HG03066 (cell line): ENCODE measurements at regions not wholly inside any gene's neighbourhood (a gene's known extent, or its start where the extent isn't known, plus 50 kb on each side); places are given as distances from the start of the nearest gene placed in this dataset.

Experiments used
- ATAC-seq: cut with Tn5 transposase; IDR thresholded peaks from one replicate; pipeline ENCODE4 v1.9.1; 2021; ENCODE audit warnings: low read depth; ENCODE audit not compliant: unreplicated experiment

GRCh38 chr6:106773996-106774629, 144.7 kb downstream of the QRSL1 start:
- no peak for ATAC-seq

GRCh38 chr6:106773522-106773921, 144.1 kb downstream of the QRSL1 start:
- no peak for ATAC-seq

- ATAC-seq: no peak
These were observed 143.1 kb downstream of the QRSL1 start for GRCh38 chr6:106772270-106773142.

- no peak for ATAC-seq
These were observed 142.4 kb downstream of the QRSL1 start for GRCh38 chr6:106771822-106772221.

GRCh38 chr6:106770663-106771062, 141.3 kb downstream of the QRSL1 start:
- ATAC-seq: no peak

GRCh38 chr6:106770081-106770480, 140.7 kb downstream of the QRSL1 start:
- no peak for ATAC-seq

GRCh38 chr6:106767271-106767670, 137.9 kb downstream of the QRSL1 start:
- ATAC-seq: no peak

GRCh38 chr6:106766201-106766600, 136.8 kb downstream of the QRSL1 start:
- no peak for ATAC-seq

- ATAC-seq: no peak
These were observed 136.1 kb downstream of the QRSL1 start for GRCh38 chr6:106765496-106765895.

- no peak for ATAC-seq
These were observed 135.1 kb downstream of the QRSL1 start for GRCh38 chr6:106764353-106764980.

GRCh38 chr6:106763361-106763760, 134.0 kb downstream of the QRSL1 start:
- ATAC-seq: no peak

- no peak for ATAC-seq
These were observed 131.8 kb downstream of the QRSL1 start for GRCh38 chr6:106761160-106761559.

- ATAC-seq: no peak
These were observed 129.7 kb downstream of the QRSL1 start for GRCh38 chr6:106759112-106759511.

- ATAC-seq: no peak
These were observed 128.5 kb downstream of the QRSL1 start for GRCh38 chr6:106757722-106758467.

GRCh38 chr6:106757267-106757666, 127.9 kb downstream of the QRSL1 start:
- no peak for ATAC-seq

- no peak for ATAC-seq
These were observed 124.8 kb downstream of the QRSL1 start for GRCh38 chr6:106754215-106754614.

- ATAC-seq: no peak
These were observed 123.3 kb downstream of the QRSL1 start for GRCh38 chr6:106752641-106753040.

- ATAC-seq: no peak
These were observed 122.3 kb downstream of the QRSL1 start for GRCh38 chr6:106751501-106752252.

- no peak for ATAC-seq
These were observed 121.6 kb downstream of the QRSL1 start for GRCh38 chr6:106750946-106751345.
